GM18519 (cell line): ENCODE measurements at regions not wholly inside any gene's neighbourhood (a gene's known extent, or its start where the extent isn't known, plus 50 kb on each side); places are given as distances from the start of the nearest gene placed in this dataset.

Experiments
- ATAC-seq: cut with Tn5 transposase; IDR thresholded peaks from one replicate; pipeline ENCODE4 v1.9.1; 2021; ENCODE audit warnings: mild to moderate bottlenecking, moderate library complexity; ENCODE audit not compliant: unreplicated experiment, low FRiP score

GRCh38 chr21:16280686-16281091 is 550.9 kb downstream of the USP25 start:
- ATAC-seq, result no peak

GRCh38 chr21:16283516-16283915 is 553.7 kb downstream of the USP25 start:
- ATAC-seq, result no peak

- no peak for ATAC-seq
Measured at GRCh38 chr21:16285605-16286126, 555.9 kb downstream of the USP25 start.

DNA sequence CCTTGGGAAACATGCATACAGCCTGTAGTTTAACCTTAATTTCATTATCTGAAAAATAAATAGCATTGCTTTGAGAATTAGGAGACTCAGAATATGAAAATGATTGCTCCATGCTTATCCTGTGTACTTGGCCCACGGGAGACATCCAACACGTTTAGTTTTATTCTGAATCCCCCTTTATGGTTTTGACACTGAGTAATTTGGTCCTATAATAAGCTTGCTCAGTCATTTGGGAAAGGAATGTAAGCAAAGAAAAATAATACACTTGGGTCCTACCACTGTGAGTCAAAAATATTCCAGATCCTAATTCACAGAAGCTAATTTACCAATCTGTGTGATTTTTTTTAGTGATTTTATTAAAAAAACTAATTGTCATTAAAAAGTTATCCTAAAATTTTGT is 557.3 kb downstream of the USP25 start:
- no peak for ATAC-seq

DNA sequence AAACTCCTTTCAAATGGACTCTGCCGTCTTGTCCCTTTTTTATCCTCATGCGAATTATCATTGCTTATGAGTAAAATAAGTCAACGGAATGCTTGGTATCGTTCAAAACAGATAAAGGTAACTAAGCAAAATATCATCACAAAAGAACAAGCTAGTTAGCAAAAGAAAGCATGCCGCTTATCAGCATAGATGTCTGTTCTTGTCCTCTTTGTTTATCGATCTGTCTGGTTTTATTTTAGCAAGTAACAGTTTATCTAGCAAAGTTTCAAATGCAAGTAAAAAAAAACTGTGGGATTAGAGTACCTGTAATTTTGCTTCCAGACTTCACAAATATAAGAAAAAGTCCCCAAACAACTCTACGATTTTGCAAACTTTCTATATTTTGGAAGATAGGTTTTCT is 561.5 kb downstream of the USP25 start:
- no peak for ATAC-seq

DNA sequence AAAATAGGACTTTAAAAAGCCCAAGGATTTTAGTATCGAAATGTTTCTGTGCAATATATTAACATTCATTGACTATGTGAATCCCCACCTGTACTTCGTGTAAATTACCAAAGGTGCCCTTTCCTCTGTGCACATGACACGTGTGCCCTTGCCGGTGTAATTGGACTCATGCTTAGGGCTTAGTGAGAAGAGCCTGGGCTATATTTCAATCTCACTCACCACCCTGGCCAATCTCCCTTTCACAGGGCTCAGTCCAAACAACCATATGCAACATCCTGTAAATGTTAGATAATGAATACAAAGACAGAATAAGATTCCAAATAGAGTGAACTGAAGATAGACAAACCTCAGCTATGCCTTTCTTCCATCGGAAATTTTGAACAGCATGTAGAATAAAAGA is 564.3 kb downstream of the USP25 start:
- no peak for ATAC-seq

DNA sequence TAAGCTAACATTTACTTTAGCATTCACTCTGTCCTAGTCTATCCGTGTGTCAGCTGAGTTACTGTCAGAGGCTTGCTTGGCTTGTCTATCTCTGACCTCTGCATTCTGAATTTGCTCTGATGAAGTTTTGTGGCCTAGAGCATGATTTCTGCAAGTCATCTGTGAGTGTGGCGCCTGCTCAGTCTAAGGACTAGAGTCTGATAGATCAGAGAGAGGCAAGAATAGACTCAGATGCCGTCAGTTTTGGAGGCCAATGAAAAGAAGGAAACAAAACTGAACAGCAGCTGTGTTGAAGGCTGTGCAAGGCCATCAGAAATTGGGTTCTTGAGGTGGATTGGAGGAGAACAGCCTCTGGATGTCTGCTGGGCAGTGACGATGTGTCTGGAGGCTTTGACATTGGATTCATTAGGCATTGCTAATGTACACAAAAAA is 573.1 kb downstream of the USP25 start:
- ATAC-seq, result no peak

DNA sequence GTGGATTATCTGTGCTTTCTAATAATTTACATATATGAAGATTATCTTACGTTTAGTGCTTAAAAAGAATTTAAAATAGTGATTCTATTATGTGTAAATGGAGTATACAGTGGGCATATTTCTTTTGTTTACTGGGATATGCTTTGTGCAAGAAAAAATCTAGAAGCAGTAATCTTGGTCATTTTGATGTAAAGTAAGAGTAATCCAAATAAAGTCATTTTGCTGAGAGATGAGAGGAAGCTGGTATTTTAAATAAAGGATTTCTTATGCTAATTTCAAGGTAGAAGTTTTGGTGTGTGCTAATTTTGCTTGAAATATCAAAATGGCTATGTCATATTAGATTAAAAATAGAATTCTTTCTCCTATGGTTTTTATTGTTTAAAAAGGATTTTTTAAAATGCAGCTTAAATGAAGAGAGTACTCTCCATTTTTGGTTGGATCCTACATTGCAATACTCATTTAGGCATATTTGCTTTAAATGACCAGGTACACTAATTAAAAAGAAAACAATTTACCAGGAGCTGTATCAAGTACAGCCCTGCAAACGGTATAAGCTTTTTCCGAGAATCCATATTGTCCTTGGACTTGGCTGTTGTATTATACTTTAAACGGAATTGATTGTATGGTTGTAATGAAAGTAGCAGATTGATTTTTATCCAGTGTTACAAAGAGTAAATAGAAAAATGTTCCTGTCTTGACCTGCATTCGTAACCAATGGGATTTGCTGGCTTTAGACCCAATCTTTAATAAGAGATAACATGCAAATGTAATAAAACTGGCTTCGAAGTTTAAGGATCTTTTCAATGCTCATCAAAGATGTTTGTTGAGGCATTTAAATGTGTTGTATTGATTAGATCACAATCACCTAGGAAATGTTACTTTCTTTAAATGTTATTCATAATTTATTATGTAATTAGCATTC is 574.7 kb downstream of the USP25 start:
- ATAC-seq, result no peak

DNA sequence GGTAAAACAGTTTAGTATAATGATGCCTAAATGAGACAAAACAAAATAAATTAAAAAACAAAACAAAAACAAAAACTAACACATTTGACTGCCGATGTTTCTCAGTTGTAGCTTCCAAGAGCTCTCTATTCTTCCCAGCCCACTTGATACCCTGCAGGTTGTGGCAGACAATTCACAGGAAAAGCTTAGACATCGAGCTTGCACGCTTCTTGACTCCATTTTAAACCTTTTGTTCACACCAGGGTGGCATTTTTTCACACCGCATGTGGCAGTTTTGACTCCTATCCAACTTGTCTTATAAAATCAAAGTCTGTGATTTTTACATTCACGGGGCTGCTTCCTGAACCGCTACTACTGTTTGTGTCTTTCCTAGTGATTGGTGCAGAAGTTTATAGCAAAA is 575.9 kb downstream of the USP25 start:
- no peak for ATAC-seq

DNA sequence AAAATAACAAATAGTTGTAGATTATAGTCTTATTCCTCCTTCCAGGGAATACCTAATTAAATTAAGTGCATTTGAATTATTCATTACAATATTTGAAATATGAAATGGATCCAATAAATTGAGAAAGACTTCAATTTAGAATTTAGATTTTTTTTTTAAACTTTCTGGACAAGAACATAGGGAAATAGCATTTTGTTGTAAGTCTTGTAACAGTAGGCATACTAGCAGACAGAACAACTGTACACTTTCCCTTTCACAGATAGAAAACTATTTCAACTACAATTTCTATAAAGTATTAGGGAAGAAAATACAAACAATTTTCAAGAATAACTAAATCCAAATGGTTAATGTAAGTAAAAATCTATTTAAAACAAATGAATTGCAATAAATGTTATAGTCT is 577.5 kb downstream of the USP25 start:
- no peak for ATAC-seq

DNA sequence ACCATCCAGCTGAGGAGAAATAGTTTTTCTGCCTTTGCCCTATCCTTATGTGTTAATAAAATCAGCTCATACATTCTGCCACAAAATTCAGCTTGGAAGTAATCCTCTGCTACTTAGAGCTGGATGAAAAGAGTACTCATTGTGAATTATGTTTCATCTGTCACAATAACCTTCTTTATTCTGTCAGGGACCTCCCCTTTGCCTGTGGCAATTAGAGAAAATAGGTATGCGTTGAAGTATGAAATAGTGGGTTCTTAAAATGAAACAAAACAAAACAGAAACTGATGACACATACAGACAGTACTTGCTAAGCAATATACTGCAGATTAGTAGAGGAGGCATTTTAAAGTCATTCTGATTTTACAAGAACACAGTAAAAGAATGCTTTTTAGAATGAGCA is 578.5 kb downstream of the USP25 start:
- peak; percentile 97 for ATAC-seq

DNA sequence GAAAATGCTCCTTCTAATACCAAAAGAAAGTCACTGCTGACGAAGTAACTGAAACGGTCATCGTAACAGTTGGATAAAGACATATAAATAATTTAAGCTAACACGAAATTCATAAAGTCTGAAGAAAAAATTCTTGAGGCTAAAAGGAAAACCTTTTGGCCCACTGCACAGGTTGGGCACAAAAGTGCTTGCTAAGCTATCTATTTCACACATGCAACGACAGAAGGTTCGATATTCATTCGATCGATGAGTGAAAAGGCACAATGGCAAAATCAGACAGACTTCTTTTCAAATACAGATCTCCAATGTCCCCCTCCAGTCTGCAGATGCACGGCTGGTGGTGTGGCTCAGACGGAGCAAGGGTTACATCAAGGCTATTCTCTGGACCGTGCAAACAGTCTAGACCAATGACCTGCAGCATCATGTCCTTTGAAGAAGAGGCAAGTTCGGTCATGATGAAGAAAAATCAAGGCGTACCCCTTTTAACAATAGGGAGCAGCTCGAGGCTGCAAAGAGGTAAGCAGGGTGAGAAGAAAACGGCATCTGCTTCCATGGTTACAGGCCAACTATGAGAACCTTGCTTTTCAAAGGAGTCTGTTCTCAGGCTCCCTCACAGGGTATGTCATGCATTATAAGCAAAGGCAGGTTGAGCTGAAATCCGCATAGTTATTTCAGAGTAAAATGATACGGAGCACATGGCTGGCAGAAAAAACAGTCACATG is 579.6 kb downstream of the USP25 start:
- no peak for ATAC-seq

DNA sequence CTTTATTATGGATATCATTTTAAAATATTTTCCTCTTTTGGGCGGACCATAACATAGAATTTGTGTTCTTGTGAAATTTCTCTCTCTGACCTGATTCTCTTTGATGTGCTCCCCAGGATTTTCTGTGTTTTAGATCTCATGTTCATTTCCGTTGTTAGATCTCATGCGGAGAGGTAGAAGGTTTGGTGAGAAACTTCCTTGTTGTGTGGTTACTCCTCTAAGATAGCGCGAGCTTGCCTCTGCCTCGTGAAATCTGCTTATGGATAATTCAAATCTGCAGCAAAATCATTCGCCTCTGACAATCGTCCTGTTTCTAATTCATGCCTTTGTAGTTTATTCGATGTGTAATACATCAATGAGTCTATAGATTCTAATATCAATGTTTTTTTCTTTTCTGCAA is 580.4 kb downstream of the USP25 start:
- ATAC-seq, result no peak

GRCh38 chr21:16311229-16311628 is 581.4 kb downstream of the USP25 start:
- ATAC-seq, result no peak

- ATAC-seq, result no peak
Measured at GRCh38 chr21:16312321-16312720, 582.5 kb downstream of the USP25 start.

- no peak for ATAC-seq
Measured at GRCh38 chr21:16315223-16315622, 585.4 kb downstream of the USP25 start.

GRCh38 chr21:16318651-16319300 is 589.0 kb downstream of the USP25 start:
- ATAC-seq, result no peak

DNA sequence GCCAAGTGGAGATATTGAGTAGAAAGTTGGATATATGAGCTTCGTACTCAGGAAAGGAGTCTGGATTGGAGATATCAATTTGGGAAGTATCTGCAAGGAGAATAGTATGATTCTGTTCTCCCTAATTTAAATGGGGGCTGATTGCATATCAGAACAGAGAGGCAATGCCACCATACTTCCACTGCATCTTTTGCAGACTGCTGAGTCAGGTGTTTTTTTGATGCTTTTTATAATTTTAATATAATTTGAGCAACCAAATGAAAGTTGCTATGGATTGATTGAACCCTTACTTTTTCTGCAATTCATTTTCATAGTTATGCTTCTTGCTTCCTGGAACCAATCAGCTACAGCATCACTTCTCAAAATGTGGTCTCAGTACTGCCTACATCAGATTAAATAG is 590.3 kb downstream of the USP25 start:
- ATAC-seq, result no peak

- no peak for ATAC-seq
Measured at GRCh38 chr21:16322454-16322853, 592.7 kb downstream of the USP25 start.

GRCh38 chr21:16323596-16323995 is 593.8 kb downstream of the USP25 start:
- ATAC-seq, result no peak

- ATAC-seq, result no peak
Measured at GRCh38 chr21:16324630-16325029, 594.8 kb downstream of the USP25 start.
